DMS153 treated with DMSO at 0.1 percent for 48 hours (cell line): ENCODE measurements at regions not wholly inside any gene's neighbourhood (a gene's known extent, or its start where the extent isn't known, plus 50 kb on each side); places are given as distances from the start of the nearest gene placed in this dataset.
"Not testable (repeated sequence)": the region's sequence is repeated elsewhere in the genome, so short reads cannot be mapped to it uniquely, and the experiment has no call there.

Experiments used
- DNase-seq: peaks from one replicate; lab custom pipeline; 2025; ENCODE audit not compliant: unreplicated experiment; lab: John Stamatoyannopoulos, UW

DNA sequence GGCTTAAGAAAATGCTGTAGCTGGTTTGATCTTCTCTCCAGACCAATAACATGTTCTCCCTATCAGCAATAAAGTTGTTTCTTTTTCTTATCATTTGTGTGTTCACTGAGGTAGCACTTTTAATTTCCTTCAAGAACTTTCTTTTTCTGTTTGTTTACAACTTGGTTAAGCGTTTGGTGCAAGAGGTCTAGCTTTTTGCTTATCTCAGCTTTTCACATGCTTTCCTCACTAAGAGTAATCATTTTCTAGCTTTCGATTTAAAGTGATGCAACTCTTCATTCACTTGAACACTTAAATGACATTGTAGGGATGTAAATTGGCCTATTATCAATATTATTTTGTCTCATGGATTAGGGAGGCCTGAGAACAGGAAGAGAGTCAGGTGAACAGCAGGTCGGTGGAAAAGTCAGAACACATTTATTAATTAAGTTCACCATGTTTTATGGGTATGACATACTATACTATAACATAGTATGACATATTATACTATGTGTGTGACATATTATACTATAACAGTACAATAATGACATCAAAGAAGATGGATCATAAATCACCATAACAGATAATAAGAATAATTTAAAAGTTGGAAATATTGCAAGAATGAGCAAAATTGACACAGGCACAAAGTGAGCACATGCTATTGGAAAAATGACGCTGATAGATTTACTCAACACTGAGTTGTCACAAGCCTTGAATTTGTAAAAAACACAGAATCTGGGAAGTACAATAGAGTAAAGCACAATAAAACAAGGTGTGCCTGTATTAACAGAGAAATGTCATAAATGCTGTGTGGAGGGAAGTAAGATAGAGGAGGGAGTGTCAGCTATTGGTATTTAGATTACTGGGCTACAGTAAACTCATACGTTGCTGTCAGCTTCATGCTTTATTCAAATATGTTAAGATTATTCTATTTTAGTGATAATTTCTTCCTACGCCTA is 218.6 kb upstream of the SLC7A11 start:
- DNase-seq = no peak

GRCh38 chr4:138458751-138459150 is 216.6 kb upstream of the SLC7A11 start:
- no peak for DNase-seq

- DNase-seq = not testable (repeated sequence)
Measured at GRCh38 chr4:138456349-138456748, 214.2 kb upstream of the SLC7A11 start.

GRCh38 chr4:138455097-138455496 is 212.9 kb upstream of the SLC7A11 start:
- DNase-seq = no peak

GRCh38 chr4:138452826-138453225 is 210.7 kb upstream of the SLC7A11 start:
- DNase-seq = no peak

DNA sequence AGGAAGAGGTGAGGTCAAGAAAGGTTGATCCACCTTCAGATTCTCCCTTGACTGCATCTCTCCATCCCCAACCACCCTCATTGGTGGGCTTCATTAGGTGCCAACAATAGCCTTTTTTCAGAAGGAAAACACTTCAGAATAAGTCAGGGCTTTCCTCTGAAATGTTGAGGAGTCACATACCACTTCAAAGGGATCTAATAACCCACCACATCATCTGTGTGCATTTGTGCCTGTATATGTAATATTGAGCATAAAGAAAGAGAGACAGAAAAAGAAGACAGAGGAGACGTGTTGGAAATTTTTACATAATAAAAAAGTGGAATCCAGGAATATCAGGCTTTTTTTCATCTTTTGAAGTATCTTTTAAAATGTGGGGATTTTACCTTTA is 209.1 kb upstream of the SLC7A11 start:
- no peak for DNase-seq

GRCh38 chr4:138450546-138451275 is 208.6 kb upstream of the SLC7A11 start:
- no peak for DNase-seq

GRCh38 chr4:138449938-138450337 is 207.8 kb upstream of the SLC7A11 start:
- DNase-seq = no peak

DNA sequence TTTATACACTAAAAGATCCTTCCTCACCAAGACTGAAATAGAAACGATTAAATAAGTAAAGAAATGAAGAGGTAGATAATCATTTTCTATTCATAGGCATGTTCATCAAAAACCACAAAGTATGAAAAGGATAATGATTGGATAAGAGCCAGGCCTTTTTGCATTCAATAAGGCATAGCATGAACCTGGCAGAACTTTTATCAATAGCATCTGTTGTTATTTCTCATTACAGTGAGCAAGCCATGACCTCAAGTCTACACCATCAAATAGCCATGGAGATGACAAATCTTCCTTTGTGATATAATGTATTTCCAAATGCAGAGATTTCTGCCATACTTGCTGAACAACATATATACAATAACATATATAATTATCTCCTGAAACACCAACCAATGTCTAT is 206.0 kb upstream of the SLC7A11 start:
- DNase-seq = no peak

DNA sequence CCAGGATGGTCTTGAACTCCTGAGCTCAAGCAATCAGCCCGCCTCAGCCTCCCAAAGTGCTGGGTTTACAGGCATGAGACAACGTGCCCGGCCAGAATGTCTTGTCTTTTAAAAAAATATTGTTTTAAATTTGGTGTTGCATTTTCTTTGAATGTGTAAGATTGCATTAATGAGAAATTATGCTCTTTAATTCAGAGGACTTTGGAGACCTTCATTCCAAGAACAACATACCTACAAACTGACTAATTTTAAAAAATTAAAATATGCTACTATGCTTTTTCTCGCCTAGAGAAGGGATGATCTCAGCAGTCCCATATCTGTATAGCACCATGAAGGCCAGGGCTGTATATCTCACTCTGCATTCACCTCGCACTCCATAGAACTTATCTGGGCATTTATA is 204.3 kb upstream of the SLC7A11 start:
- no peak for DNase-seq

DNA sequence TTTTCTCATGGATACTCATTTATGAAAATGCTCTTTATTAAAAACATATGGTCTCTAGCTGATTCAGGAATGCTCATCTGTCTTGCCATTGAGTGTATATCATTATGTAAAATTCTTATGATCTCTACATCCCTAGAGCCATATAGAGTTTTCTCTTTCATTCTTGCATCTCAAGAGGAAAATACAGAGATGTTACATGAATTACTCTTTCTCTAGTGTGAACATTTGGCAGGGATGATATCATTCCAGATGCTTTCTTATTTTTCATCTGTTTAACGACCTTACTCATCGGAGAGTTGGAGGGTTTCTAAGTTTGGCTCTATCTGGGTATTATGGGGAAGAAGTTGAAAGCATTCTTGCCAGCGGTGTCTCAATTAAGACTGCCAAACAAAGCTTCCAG is 202.9 kb upstream of the SLC7A11 start:
- no peak for DNase-seq

DNA sequence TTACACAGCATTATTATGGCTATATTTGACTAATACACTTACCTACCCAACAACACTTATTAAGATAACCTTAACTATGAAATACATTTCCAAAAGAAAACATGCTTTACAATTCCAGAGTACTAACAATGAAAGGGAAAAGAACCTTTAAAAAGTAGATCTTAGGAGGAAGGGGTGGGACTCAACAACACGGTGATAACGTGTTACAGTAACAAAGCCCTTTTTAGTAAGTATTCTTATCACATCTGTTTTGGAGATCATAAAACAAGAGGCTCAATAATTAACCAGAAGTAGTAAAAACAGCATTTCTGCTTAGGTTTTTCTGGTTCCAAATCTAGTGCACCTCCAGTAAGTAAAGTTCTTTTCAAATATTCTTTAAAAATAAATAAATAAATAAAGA is 202.1 kb upstream of the SLC7A11 start:
- DNase-seq = no peak

- DNase-seq = no peak
Measured at GRCh38 chr4:138439143-138439581, 197.0 kb upstream of the SLC7A11 start.

DNA sequence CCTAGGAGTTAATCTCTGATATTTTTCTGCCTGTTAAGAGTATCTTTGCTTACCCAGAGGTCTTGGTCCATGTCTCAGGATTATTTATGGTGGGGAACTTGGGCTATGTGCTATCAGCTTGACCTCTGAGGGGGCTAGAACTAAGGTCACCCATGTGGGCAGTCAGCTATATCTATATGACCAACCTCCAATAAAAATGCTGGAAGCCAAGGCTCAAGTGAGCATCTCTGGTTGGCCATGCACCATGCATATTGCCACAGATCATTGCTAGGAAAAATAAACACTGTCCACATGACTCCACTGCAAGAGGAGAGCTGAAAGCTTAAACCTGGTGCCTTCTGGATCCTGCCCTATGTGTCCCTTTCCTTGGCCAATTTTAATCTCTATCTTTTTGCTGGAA is 196.5 kb upstream of the SLC7A11 start:
- no peak for DNase-seq

DNA sequence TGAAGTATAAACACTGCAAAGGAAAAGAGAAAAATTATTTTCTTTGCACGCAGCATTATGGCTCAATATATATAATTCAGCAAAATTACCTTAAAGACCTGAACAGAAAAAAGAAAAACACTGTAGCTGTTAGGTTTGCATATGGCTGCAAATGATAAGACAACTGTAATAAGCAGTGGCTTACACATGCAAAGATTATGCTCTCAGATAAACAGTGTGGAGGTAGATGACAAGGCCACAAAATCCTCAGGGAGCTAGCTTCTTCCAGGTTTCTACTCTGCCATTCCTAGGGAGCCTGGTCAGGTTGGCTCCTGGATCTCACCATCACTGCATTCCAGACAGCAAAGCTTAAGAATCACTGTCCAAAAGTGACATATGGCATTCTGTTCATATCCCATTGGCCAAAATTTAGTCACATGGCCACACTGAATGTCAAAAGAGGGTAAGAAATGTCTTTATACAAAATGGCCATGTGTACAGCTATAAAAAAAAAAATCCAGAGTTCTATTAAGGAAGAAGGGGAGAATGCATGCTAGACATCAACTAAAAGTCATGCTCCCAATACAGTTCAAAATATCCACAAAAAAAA is 195.2 kb upstream of the SLC7A11 start:
- no peak for DNase-seq

DNA sequence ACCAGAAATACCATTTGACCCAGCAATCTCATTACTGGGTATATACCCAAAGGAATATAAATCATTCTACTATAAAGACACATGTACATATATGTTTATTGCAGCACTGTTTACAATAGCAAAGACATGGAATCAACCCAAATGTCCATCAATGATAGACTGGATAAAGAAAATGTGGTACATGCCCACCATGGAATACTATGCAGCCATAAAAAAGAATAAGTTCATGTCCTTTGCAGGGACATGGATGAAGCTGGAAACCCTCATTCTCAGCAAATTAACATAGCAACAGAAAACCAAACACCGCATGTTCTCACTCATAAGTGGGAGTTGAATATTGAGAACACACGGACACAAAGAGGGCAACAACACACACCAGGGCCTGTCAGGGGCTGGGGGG is 193.6 kb upstream of the SLC7A11 start:
- DNase-seq = not testable (repeated sequence)

DNA sequence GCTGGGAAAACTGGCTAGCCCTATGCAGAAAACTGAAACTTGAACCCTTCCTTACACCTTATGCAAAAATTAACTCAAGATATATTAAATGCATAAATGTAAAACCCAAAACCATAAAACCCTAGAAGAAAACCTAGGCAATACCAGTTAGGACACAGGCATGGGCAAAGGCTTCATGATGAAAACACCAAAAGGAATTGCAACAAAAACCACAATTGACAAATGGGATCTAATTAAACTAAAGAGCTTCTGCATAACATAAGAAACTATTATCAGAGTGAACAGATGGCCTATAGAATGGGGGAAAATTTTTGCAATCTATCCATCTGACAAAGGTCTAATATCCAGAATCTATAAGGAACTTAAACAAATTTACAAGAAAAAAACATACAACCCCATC is 192.9 kb upstream of the SLC7A11 start:
- DNase-seq = not testable (repeated sequence)

- no peak for DNase-seq
Measured at GRCh38 chr4:138428611-138429010, 186.5 kb upstream of the SLC7A11 start.

DNA sequence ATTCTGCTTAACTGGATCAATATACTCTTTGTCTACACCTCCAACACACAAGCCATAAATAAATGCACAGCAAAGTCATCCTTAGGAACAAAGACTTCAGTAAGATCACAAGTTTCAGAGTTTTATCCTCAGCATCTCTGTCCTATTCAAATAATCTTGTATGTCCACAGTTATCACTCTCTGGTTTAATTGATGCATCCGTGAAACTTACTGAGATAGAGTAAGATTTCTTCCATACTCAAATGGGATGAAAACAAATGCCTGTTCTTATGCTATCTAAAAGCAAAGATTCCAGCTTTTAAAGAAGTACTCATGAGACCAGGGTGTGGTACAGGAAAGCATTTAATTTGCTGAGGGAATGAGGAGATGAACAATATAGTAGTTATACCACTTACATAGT is 184.6 kb upstream of the SLC7A11 start:
- DNase-seq = no peak

DNA sequence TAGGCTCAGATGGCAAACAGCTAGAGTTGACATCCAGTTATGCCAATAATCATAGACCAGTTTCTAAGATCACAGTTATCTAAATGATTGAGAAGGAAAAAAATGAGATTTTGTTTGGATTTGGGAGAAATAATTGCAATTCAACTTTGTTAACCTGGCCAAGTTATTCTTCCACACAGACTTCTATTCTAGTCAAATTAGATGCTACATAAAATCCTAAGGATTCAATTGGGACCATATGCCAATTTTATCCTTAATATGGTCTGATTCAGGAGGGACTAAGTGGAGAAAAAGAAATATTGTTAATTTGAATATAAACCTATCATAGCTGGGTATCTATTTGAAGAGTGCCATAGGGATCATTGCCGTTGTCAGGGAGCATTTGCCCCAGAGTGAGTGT is 178.3 kb upstream of the SLC7A11 start:
- DNase-seq = no peak

DNA sequence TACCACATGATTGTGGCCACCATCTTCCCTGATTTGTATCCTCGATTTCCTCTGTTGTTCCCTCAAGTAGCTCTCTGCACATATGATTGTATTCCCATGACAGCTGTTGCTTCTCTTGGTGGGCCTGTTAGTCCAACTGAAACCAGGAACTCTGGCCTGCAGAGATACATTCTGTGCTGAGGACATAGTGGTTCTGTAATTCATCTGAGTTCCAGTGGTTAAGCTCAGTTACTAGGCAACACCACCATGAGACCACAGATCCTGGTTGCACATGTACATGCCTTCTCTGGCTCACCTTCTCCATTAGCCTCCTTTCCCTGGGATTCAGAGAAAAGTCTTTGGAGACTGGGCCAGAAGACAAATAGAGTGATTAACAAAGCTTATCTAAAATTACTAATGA is 172.1 kb upstream of the SLC7A11 start:
- no peak for DNase-seq

- no peak for DNase-seq
Measured at GRCh38 chr4:138413273-138413672, 171.1 kb upstream of the SLC7A11 start.
